Activated B cell treated with CpG ODN at 0.5 μM for 24 hours (primary cell): ENCODE measurements at regions not wholly inside any gene's neighbourhood (a gene's known extent, or its start where the extent isn't known, plus 50 kb on each side); places are given as distances from the start of the nearest gene placed in this dataset.
A peak's percentile ranks its signal among the peaks of the same experiment; 100 is the strongest.

Source experiments
- ATAC-seq: fragments of 200-7000 bp; cut with Tn5 transposase; one replicate; pipeline ENCODE4 v1.10.0; 2021; ENCODE audit warnings: low read depth, mild to moderate bottlenecking, moderate library complexity
- CTCF ChIA-PET: fragments of 350-600 bp; sonication (Branson Sonifier 250); formaldehyde crosslinking; loops from one replicate; lab custom pipeline; 2021; ENCODE audit warnings: antibody characterized with exemption; lab: Charles Lee
- POLR2A ChIA-PET: fragments of 350-600 bp; sonication (Branson Sonifier 250); formaldehyde crosslinking; loops from one replicate; lab custom pipeline; 2021; ENCODE audit warnings: antibody characterized with exemption; lab: Charles Lee
- DNase-seq: peaks from one replicate; pipeline ENCODE4 v3.0.0; 2022
- H3K27ac Mint-ChIP-seq: one replicate; pipeline ENCODE4 v1.8.0; 2020; ENCODE audit warnings: mixed read lengths
- H3K27me3 Mint-ChIP-seq: one replicate; pipeline ENCODE4 v1.8.0; 2021; ENCODE audit warnings: mixed read lengths
- H3K36me3 Mint-ChIP-seq: one replicate; pipeline ENCODE4 v1.8.0; 2021; ENCODE audit warnings: low read depth, mixed read lengths
- H3K4me1 Mint-ChIP-seq: one replicate; pipeline ENCODE4 v1.8.0; 2021; ENCODE audit warnings: mixed read lengths
- H3K4me3 Mint-ChIP-seq: one replicate; pipeline ENCODE4 v1.8.0; 2020; ENCODE audit warnings: mild to moderate bottlenecking, mixed read lengths
- H3K9me3 Mint-ChIP-seq: one replicate; pipeline ENCODE4 v1.8.0; 2020; ENCODE audit warnings: mixed read lengths
- CTCF ChIP-seq: fragments of 200-600 bp; IDR thresholded peaks from one replicate; pipeline ENCODE4 v1.8.0; 2022; ENCODE audit warnings: antibody characterized with exemption, mild to moderate bottlenecking
- intact Hi-C: fragments of 100-400 bp; cut with micrococcal nuclease; formaldehyde crosslinking; loops from one replicate; pipeline ENCODE4 v1.15.1; 2024

GRCh38 chr3:177370246-177370822 lies 173.1 kb upstream of the TBL1XR1 start:
- Mint-ChIP-seq H3K9me3 (no peaks in the 10 kb centered on the region), H3K4me3 (no peak overlapping the region), H3K27ac (no peak overlapping the region), H3K27me3 (no peaks in the 10 kb centered on the region), H3K36me3 (no peaks in the 10 kb centered on the region), H3K4me1 (peaks cover 19% of the 10 kb centered on the region)
- intact Hi-C loops: no loop called here
- no peak for TF ChIP-seq CTCF
- DNase-seq: no peak
- no peak for ATAC-seq
- POLR2A ChIA-PET: interaction anchor here (0.6 to 0.9 kb wide), 2 partner anchors 10 to 312 kb away, joined by 3 to 4 read pairs; no protein-coding TSS in a partner anchor
- CTCF ChIA-PET: no interaction called here

- H3K4me3 Mint-ChIP-seq: no peak overlapping the region
- ChIA-PET CTCF (no interaction called here), POLR2A (interaction anchor here (1.8 kb wide), 1 partner anchor 10 kb away, joined by 6 read pairs; no protein-coding TSS in a partner anchor)
- ATAC-seq (no peak), DNase-seq (no peak)
- no peaks in the 10 kb centered on the region for H3K36me3 Mint-ChIP-seq
- TF ChIP-seq CTCF: no peak
- no peaks in the 10 kb centered on the region for H3K9me3 Mint-ChIP-seq
- intact Hi-C loops: no loop called here
- H3K4me1 Mint-ChIP-seq: peaks cover 23% of the 10 kb centered on the region
- no peaks in the 10 kb centered on the region for H3K27me3 Mint-ChIP-seq
- no peak overlapping the region for H3K27ac Mint-ChIP-seq
These were observed 173.9 kb upstream of the TBL1XR1 start for GRCh38 chr3:177371146-177371545.

- ATAC-seq: no peak
- CTCF ChIA-PET: no interaction called here
- peaks cover 29% of the 10 kb centered on the region for H3K4me1 Mint-ChIP-seq
- intact Hi-C loops: no loop called here
- no peak for TF ChIP-seq CTCF
- no peaks in the 10 kb centered on the region for H3K27me3 Mint-ChIP-seq
- H3K36me3 Mint-ChIP-seq: no peaks in the 10 kb centered on the region
- H3K4me3 Mint-ChIP-seq: no peak overlapping the region
- DNase-seq: no peak
- POLR2A ChIA-PET: interaction anchor here (1.8 kb wide), 1 partner anchor 11 kb away, joined by 6 read pairs; no protein-coding TSS in a partner anchor
- H3K27ac Mint-ChIP-seq: no peak overlapping the region
- no peaks in the 10 kb centered on the region for H3K9me3 Mint-ChIP-seq
These were observed 174.6 kb upstream of the TBL1XR1 start for GRCh38 chr3:177371888-177372287.

GRCh38 chr3:177374323-177374722 lies 177.0 kb upstream of the TBL1XR1 start:
- peaks cover 52% of the 10 kb centered on the region for H3K4me1 Mint-ChIP-seq
- H3K27ac Mint-ChIP-seq: peak overlapping the region; percentile 59
- H3K27me3 Mint-ChIP-seq: no peaks in the 10 kb centered on the region
- H3K9me3 Mint-ChIP-seq: no peaks in the 10 kb centered on the region
- ChIA-PET CTCF (no interaction called here), POLR2A (no interaction called here)
- no peak overlapping the region for H3K4me3 Mint-ChIP-seq
- H3K36me3 Mint-ChIP-seq: no peaks in the 10 kb centered on the region
- ATAC-seq (peak; percentile 37), DNase-seq (no peak)
- TF ChIP-seq CTCF: no peak
- intact Hi-C loops: loop anchor here (1.0 kb wide), 1 partner anchor 14 kb away; no protein-coding TSS in a partner anchor

GRCh38 chr3:177375316-177375715 lies 178.0 kb upstream of the TBL1XR1 start:
- H3K4me3 Mint-ChIP-seq: no peak overlapping the region
- no peak for TF ChIP-seq CTCF
- ChIA-PET CTCF (no interaction called here), POLR2A (interaction anchor here (0.9 to 3.4 kb wide), 3 partner anchors 13 to 18 kb away, joined by 6 to 13 read pairs (median 7); no protein-coding TSS in a partner anchor)
- H3K9me3 Mint-ChIP-seq: no peaks in the 10 kb centered on the region
- H3K27me3 Mint-ChIP-seq: no peaks in the 10 kb centered on the region
- no peaks in the 10 kb centered on the region for H3K36me3 Mint-ChIP-seq
- intact Hi-C loops: loop anchor here (5.0 kb wide), 1 partner anchor 503 kb away; no protein-coding TSS in a partner anchor
- DNase-seq (no peak), ATAC-seq (no peak)
- H3K4me1 Mint-ChIP-seq: peaks cover 52% of the 10 kb centered on the region
- H3K27ac Mint-ChIP-seq: no peak overlapping the region
